GM12872 (cell line): ENCODE measurements at regions not wholly inside any gene's neighbourhood (a gene's known extent, or its start where the extent isn't known, plus 50 kb on each side); places are given as distances from the start of the nearest gene placed in this dataset.

Experiments used
- TF ChIP-seq, protein P1 (sequence below): IDR thresholded peaks from 3 replicates; pipeline ENCODE4 v1.5.1; 2011; ENCODE audit warnings: low read depth, mild to moderate bottlenecking, low read length, moderate library complexity; ENCODE audit not compliant: insufficient read depth

DNA sequence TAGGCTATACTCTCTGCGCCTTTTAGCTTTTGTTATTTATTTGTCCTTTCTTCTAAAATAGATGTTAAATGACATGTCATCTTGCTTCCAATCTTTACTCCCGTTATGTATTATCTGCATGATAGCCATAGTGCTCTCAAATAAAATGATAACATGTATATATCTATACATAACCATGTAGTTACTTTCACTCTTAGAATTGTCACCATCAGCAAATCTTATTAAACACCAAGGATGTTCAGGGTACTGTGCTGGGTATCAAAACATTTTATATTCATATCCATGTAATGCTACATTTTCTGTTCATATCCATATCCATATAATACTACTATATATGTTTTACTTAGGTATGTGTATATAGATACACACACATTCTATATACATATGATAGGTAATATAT is 176.4 kb upstream of the CHST9 start:
- TF ChIP-seq, protein P1, sequence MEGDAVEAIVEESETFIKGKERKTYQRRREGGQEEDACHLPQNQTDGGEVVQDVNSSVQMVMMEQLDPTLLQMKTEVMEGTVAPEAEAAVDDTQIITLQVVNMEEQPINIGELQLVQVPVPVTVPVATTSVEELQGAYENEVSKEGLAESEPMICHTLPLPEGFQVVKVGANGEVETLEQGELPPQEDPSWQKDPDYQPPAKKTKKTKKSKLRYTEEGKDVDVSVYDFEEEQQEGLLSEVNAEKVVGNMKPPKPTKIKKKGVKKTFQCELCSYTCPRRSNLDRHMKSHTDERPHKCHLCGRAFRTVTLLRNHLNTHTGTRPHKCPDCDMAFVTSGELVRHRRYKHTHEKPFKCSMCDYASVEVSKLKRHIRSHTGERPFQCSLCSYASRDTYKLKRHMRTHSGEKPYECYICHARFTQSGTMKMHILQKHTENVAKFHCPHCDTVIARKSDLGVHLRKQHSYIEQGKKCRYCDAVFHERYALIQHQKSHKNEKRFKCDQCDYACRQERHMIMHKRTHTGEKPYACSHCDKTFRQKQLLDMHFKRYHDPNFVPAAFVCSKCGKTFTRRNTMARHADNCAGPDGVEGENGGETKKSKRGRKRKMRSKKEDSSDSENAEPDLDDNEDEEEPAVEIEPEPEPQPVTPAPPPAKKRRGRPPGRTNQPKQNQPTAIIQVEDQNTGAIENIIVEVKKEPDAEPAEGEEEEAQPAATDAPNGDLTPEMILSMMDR, result no peak

DNA sequence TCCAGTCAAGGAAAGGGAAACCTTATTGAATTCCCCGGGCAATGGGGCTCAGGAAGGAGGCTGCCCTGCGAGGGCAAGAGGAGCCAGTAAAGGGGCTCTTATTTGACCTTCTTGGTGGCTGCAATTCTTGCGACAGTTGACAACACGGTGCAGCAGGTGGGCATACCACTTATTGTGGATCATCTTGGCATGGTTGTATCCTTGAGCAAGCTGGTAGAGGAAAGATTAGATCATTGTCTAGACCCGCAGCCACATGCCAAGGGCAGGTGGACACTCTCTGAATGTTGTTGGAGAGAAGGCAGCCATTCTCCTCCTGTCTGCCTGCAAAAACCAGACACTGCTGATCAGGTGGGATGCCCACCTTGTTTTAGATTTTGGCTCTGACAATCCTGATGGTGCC is 170.2 kb upstream of the CHST9 start:
- TF ChIP-seq, protein P1, result no peak

DNA sequence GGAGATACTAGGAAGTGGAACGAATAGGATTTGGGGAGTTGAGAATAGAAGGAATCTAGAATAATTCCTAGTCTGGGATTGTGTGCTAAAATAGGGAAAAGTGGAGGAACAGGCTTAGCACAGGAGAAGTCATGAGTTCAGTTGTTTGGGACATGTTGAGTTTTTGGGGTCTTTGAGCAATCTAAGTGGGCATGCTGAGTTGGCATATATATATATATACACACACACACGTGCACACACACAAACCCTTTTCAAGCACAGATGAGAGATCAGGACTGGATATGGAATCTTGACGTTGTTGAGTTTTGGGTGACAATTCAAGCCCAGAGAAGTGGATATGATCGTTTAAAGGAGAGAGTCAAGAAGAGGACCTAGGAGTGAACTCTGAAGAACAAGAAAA is 168.2 kb upstream of the CHST9 start:
- TF ChIP-seq, protein P1, result no peak

DNA sequence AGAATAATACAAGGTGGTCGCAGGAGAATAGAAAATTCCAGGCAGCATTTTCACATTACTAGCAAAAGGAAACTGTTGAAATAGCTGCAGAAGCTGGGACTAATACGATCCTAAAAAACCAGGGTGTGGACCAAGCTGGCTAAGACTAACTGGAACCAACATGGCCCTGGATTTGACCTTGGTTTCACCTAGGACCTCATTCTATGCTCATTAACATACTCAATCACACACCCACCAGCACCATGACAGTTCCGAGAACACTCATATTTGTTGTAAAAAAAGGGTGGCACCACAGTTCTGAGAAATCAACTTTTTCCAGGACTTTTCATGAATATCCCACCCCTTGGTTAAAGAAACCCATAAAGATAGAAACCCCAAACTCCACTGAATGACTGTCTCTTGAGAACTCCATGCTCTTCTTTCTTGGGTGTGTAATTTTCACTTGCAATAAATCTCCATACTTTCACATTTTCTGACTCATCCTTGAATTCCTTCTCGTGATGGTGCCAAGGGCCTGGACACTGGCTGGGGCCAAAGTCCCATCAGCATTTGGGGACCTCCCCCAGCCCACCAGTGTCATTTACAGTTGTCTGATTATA is 164.3 kb upstream of the CHST9 start:
- TF ChIP-seq, protein P1, result no peak

DNA sequence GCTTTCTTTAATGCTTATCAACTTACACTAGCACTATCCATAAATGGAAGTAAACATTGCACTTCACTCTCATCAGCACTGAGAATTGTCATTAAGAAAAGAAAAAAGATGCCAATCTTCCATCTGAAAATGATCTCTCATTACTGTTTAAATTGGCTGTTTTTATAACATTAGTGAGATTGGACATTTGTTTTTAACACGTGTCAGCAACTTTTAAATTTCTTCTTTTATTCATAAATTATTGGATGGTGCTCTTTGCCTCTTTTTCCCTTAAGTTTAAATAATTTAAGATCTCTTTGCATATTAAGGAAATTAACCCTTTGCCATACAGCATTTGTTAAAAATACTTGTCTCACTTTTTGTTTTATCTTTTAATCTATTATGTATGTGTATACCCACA is 146.5 kb upstream of the CHST9 start:
- TF ChIP-seq, protein P1, result no peak

DNA sequence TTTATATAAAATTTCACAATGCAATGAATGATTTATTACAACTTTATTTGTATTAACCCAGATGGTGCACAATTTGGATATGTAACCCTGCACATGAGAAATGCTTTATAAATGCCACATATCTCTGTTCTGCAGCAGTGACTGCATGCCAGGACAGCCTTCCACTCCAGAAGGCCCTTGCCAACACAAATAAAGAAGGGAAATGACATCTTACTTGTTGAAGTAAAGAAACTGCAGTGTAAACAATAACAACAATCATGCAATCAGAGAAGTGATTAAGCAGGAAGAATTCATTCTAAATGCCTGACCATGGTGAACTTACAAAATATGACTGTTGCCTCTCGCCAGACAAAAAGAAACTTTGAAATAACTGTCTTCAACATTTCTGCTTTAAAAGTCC is 129.9 kb upstream of the CHST9 start:
- TF ChIP-seq, protein P1, result no peak

DNA sequence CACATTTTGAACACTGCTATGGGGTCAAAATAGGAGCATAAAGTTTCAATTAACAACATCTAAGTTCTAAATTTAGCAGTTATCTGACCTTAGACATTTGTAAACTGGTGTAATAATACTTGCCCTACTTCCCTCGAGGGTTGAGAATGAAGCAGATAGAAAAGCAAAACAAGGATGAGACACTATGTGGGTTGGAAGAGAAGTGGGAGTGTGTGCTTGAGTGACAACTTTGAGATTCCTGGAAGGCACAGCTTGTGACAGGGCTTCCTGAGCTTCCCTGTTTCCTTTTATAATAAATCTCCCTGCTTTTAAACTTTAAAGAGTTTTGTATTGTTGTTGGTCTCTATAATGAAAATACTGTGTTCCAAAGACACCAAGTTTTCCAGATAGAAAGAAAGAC is 128.6 kb upstream of the CHST9 start:
- TF ChIP-seq, protein P1, result no peak
